ENCODE measurements at regions not wholly inside any gene's neighbourhood (a gene's known extent, or its start where the extent isn't known, plus 50 kb on each side); places are given as distances from the start of the nearest gene placed in this dataset.

DNA sequence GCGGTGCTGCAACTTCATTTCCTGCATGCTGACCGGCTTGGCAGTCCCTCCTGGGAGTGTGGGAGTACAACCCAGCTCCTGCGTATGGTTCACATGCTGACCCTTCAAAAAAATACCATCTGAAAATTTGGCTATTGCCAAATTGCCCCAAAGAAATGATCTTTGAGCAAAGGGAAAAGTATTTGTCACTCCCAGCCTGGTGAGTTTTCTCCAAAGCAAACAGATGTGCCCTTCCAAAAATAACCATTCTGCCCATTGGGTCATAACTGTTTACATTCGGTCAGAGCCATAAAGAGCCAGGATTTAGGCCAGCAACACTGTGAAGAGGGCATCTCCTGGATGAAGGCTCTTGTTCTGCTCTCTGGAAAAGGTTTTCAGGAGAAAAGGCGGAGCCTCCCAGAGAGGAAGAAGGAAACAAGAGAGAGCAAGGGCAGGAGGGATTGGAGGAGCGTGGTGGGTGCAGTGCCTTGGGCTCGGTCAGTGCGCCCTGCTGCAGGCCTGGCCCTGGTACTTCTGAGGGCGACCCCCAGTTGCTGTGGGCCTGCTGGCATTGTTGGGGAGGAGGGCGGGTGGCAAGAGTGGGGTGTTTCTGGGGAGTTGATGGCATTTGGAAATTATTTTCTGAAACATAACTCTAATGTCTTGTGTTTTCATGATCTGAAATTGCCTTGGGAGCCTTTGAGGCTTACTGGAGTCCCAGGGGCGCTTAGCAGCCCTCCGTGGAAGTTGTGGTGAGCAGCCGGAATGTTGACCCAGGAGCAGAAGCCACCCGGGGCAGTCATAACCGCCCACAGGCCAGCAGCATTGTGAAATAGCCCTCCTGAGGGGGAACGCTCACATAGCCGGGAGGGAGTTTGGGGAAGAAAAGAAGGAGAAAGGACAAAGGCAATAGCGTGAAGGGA, 248.4 kb downstream of the MYLK4 start:
- POLR2A ChIA-PET = no interaction called here

GRCh38 chr6:2497922-2498623, 252.6 kb downstream of the MYLK4 start:
- no peak for DNase-seq (ENCODE audit: low read depth, low spot score)
- ChIA-PET CTCF (no interaction called here), POLR2A (no interaction called here)
- TF ChIP-seq, protein P1, sequence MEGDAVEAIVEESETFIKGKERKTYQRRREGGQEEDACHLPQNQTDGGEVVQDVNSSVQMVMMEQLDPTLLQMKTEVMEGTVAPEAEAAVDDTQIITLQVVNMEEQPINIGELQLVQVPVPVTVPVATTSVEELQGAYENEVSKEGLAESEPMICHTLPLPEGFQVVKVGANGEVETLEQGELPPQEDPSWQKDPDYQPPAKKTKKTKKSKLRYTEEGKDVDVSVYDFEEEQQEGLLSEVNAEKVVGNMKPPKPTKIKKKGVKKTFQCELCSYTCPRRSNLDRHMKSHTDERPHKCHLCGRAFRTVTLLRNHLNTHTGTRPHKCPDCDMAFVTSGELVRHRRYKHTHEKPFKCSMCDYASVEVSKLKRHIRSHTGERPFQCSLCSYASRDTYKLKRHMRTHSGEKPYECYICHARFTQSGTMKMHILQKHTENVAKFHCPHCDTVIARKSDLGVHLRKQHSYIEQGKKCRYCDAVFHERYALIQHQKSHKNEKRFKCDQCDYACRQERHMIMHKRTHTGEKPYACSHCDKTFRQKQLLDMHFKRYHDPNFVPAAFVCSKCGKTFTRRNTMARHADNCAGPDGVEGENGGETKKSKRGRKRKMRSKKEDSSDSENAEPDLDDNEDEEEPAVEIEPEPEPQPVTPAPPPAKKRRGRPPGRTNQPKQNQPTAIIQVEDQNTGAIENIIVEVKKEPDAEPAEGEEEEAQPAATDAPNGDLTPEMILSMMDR (IDR thresholded peaks at IDR 0.05; ENCODE audit: insufficient read depth, low read length, missing control alignments) = no peak
- no peak overlapping the region for H3K4me3 ChIP-seq (ENCODE audit: low read depth, low read length)

More for the DNA sequence above, 248.4 kb downstream of the MYLK4 start:
- CTCF ChIA-PET = no interaction called here
- H3K4me3 ChIP-seq (ENCODE audit: low read depth, low read length) = no peak overlapping the region
- TF ChIP-seq, protein P1 (IDR thresholded peaks at IDR 0.05; ENCODE audit: insufficient read depth, low read length, missing control alignments) = no peak
- no peak for DNase-seq (ENCODE audit: low read depth, low spot score)

DNA sequence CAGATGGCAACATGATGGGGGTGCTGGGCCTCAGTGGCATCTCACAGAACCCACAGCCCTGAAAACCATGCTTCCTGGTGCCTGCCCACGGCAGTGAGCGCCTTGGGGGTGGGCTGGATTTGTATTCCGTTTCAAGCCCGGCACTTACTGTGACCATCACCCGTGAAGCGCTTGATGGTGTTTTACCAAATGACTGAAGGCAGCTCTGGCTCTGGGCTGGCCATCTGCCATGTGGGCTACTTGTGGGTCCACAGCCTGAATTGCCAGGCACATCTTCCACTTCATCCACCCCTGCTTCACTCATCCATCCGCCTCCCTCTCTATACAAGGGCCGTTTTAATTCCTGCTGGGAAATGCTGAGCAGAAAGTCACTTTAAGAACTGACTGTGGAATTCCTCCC, 250.9 kb upstream of the GMDS start:
- CTCF ChIA-PET = no interaction called here
- TF ChIP-seq, protein P1 (IDR thresholded peaks at IDR 0.05; ENCODE audit: insufficient read depth, low read length, missing control alignments) = no peak
- no peak overlapping the region for H3K4me3 ChIP-seq (ENCODE audit: low read depth, low read length)
- no peak for DNase-seq (ENCODE audit: low read depth, low spot score)
- POLR2A ChIA-PET = no interaction called here

GRCh38 chr6:2492686-2493523, 247.5 kb upstream of the GMDS start:
- ChIA-PET POLR2A (no interaction called here), CTCF (no interaction called here)
- H3K4me3 ChIP-seq (ENCODE audit: low read depth, low read length) = no peak overlapping the region
- TF ChIP-seq, protein P1 (IDR thresholded peaks at IDR 0.05; ENCODE audit: insufficient read depth, low read length, missing control alignments) = no peak
- DNase-seq (ENCODE audit: low read depth, low spot score) = no peak

DNA sequence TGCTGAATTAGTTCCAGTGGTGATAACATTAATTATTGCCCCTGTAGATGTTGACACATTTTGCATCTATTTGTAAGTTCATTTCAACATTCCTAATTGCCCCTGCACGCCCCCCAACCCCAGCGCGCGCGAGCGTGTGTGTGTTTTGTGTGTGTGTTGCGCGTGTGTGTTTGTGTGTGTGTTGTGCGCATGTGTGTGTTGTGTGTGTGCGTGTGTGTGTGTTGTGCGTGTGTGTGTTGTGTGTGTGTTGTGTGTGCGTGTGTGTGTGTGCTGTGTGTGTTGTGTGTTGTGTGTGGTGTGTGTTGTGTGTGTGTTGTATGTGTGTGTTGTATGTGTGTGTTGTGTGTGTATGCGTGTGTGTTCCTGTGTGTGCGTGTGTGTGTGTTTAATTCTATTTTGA, 245.7 kb upstream of the GMDS start:
- TF ChIP-seq, protein P1 (IDR thresholded peaks at IDR 0.05; ENCODE audit: insufficient read depth, low read length, missing control alignments) = no peak
- DNase-seq (ENCODE audit: low read depth, low spot score) = no peak
- CTCF ChIA-PET = no interaction called here
- no peak overlapping the region for H3K4me3 ChIP-seq (ENCODE audit: low read depth, low read length)
- POLR2A ChIA-PET = no interaction called here

- CTCF ChIA-PET = no interaction called here
- TF ChIP-seq, protein P1 (IDR thresholded peaks at IDR 0.05; ENCODE audit: insufficient read depth, low read length, missing control alignments) = no peak
- DNase-seq (ENCODE audit: low read depth, low spot score) = no peak
- H3K4me3 ChIP-seq (ENCODE audit: low read depth, low read length) = no peak overlapping the region
- POLR2A ChIA-PET = no interaction called here
Measured at GRCh38 chr6:2488578-2488977, 243.2 kb upstream of the GMDS start.

Data from AG04449 (cell line).